SU-DHL-6 (cell line): ENCODE measurements at regions not wholly inside any gene's neighbourhood (a gene's known extent, or its start where the extent isn't known, plus 50 kb on each side); places are given as distances from the start of the nearest gene placed in this dataset.

Experiments
- H2AFZ ChIP-seq: fragments of 200-600 bp; sonication (generic); 2 replicates; pipeline ENCODE4 v1.6.1; 2014; ENCODE audit warnings: low read depth, mild to moderate bottlenecking, moderate library complexity, mixed read lengths, antibody characterized with exemption, low read length; ENCODE audit not compliant: severe bottlenecking
- H3F3A ChIP-seq: fragments of 200-600 bp; shearing (Covaris generic); 2 replicates; pipeline ENCODE4 v1.6.0; 2016; ENCODE audit warnings: antibody characterized with exemption, mild to moderate bottlenecking; ENCODE audit not compliant: insufficient read depth
- H3K27ac ChIP-seq: fragments of 200-600 bp; sonication (generic); 2 replicates; pipeline ENCODE4 v1.5.1; 2016; ENCODE audit warnings: low read depth, mild to moderate bottlenecking, low read length, moderate library complexity, mixed read lengths
- H3K27me3 ChIP-seq: fragments of 200-600 bp; sonication (generic), shearing (Covaris generic); 2 replicates; pipeline ENCODE4 v1.6.0; 2014; ENCODE audit warnings: mild to moderate bottlenecking, low read length
- H3K36me3 ChIP-seq: fragments of 200-600 bp; sonication (generic); 2 replicates; pipeline ENCODE4 v1.6.1; 2014; ENCODE audit warnings: mild to moderate bottlenecking, low read length, mixed read lengths
- H3K4me2 ChIP-seq: fragments of 300-600, 200-600 bp; shearing (Covaris generic), sonication (generic); 2 replicates; pipeline ENCODE4 v1.6.0; 2014; ENCODE audit warnings: low read length, low read depth, mild to moderate bottlenecking; ENCODE audit not compliant: poor library complexity, severe bottlenecking
- H3K4me3 ChIP-seq: fragments of 200-600 bp; sonication (generic); 2 replicates; pipeline ENCODE4 v1.5.1; 2014; ENCODE audit warnings: antibody characterized with exemption, low read length, mild to moderate bottlenecking, mixed read lengths; ENCODE audit not compliant: insufficient read depth, poor library complexity, severe bottlenecking
- H3K79me2 ChIP-seq: fragments of 200-600 bp; sonication (generic); 2 replicates; pipeline ENCODE4 v1.6.1; 2014; ENCODE audit warnings: mild to moderate bottlenecking, low read length, moderate library complexity; ENCODE audit not compliant: insufficient read depth
- H3K9ac ChIP-seq: fragments of 200-600 bp; sonication (generic); 2 replicates; pipeline ENCODE4 v1.7.0; 2014; ENCODE audit warnings: mild to moderate bottlenecking, low read length
- H3K9me2 ChIP-seq: fragments of 200-600 bp; sonication (generic); replicated peaks from 2 replicates; pipeline ENCODE4 v1.6.1; 2014; ENCODE audit warnings: low read length; ENCODE audit not compliant: insufficient read depth
- H3K9me3 ChIP-seq: fragments of 200-600 bp; sonication (generic); 2 replicates; pipeline ENCODE4 v1.6.1; 2014; ENCODE audit warnings: low read length, mixed read lengths; ENCODE audit not compliant: insufficient read depth
- H4K20me1 ChIP-seq: fragments of 200-600 bp; sonication (generic); 2 replicates; pipeline ENCODE4 v1.6.1; 2014; ENCODE audit warnings: low read depth, mild to moderate bottlenecking, antibody characterized with exemption, low read length, moderate library complexity, mixed read lengths
- EZH2phosphoT487 ChIP-seq: fragments of 200-600 bp; sonication (generic), shearing (Covaris generic); conservative IDR thresholded peaks from 2 replicates; pipeline ENCODE4 v1.6.1; 2018; ENCODE audit warnings: mild to moderate bottlenecking, antibody characterized with exemption, low read length, moderate library complexity, mixed read lengths
- TF ChIP-seq, protein P1 (sequence below): fragments of 200-600 bp; sonication (generic); IDR thresholded peaks from one replicate; pipeline ENCODE4 v1.5.1; 2017; ENCODE audit warnings: antibody characterized with exemption, mild to moderate bottlenecking, low read length, moderate library complexity; ENCODE audit not compliant: insufficient read depth, poor library complexity, severe bottlenecking

GRCh38 chr5:110258460-110259216, 467.8 kb downstream of the TMEM232 start:
- H3K27ac ChIP-seq, result no peak overlapping the region
- no peaks in the 10 kb centered on the region for H3K79me2 ChIP-seq
- no peaks in the 10 kb centered on the region for H3K36me3 ChIP-seq
- H3K9me3 ChIP-seq, result no peaks in the 10 kb centered on the region
- TF ChIP-seq EZH2phosphoT487, result no peak
- TF ChIP-seq, protein P1, sequence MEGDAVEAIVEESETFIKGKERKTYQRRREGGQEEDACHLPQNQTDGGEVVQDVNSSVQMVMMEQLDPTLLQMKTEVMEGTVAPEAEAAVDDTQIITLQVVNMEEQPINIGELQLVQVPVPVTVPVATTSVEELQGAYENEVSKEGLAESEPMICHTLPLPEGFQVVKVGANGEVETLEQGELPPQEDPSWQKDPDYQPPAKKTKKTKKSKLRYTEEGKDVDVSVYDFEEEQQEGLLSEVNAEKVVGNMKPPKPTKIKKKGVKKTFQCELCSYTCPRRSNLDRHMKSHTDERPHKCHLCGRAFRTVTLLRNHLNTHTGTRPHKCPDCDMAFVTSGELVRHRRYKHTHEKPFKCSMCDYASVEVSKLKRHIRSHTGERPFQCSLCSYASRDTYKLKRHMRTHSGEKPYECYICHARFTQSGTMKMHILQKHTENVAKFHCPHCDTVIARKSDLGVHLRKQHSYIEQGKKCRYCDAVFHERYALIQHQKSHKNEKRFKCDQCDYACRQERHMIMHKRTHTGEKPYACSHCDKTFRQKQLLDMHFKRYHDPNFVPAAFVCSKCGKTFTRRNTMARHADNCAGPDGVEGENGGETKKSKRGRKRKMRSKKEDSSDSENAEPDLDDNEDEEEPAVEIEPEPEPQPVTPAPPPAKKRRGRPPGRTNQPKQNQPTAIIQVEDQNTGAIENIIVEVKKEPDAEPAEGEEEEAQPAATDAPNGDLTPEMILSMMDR, result no peak
- H3K9me2 ChIP-seq, result no peaks in the 10 kb centered on the region
- H4K20me1 ChIP-seq, result no peaks in the 10 kb centered on the region
- no peak overlapping the region for H3K9ac ChIP-seq
- no peak overlapping the region for H3K4me2 ChIP-seq
- H2AFZ ChIP-seq, result no peak overlapping the region
- H3F3A ChIP-seq, result no peaks in the 10 kb centered on the region
- H3K27me3 ChIP-seq, result no peaks in the 10 kb centered on the region
- H3K4me3 ChIP-seq, result no peak overlapping the region

DNA sequence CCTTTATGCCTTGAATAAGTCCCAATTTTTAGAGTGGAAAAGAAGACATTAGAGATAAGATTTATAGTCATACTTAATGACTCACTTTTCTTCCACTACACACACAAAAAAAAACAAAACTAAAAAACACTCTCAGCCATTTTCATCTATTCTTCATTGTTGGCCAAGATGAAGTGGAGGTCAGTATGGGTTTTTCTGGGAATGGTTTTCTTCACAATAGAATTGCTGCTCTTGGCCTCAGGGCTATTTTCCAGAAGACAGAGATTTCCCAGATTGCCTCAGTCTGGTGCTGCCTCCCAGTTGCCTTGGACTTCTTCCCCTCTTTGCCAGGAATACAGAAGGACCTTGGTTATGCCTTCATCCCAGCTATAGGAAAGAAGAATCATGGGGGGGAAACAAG, 463.7 kb downstream of the TMEM232 start:
- Histone ChIP-seq H3F3A (no peaks in the 10 kb centered on the region), H3K36me3 (no peaks in the 10 kb centered on the region), H3K9me2 (no peaks in the 10 kb centered on the region)

GRCh38 chr5:110264661-110265060, 461.8 kb downstream of the TMEM232 start:
- H3K4me3 ChIP-seq, result no peak overlapping the region
- H3K9me3 ChIP-seq, result no peaks in the 10 kb centered on the region
- H4K20me1 ChIP-seq, result no peaks in the 10 kb centered on the region
- no peaks in the 10 kb centered on the region for H3F3A ChIP-seq
- no peaks in the 10 kb centered on the region for H3K36me3 ChIP-seq
- H3K27me3 ChIP-seq, result no peaks in the 10 kb centered on the region
- H2AFZ ChIP-seq, result no peak overlapping the region
- TF ChIP-seq EZH2phosphoT487, result no peak
- TF ChIP-seq, protein P1, result no peak
- no peaks in the 10 kb centered on the region for H3K9me2 ChIP-seq
- H3K27ac ChIP-seq, result no peak overlapping the region
- no peak overlapping the region for H3K4me2 ChIP-seq
- no peaks in the 10 kb centered on the region for H3K79me2 ChIP-seq
- H3K9ac ChIP-seq, result no peak overlapping the region

More for the DNA sequence above, 463.7 kb downstream of the TMEM232 start:
- Histone ChIP-seq H3K9me3 (no peaks in the 10 kb centered on the region), H3K27me3 (no peaks in the 10 kb centered on the region), H3K4me2 (no peak overlapping the region), H2AFZ (no peak overlapping the region), H3K79me2 (no peaks in the 10 kb centered on the region), H3K9ac (no peak overlapping the region), H3K4me3 (no peak overlapping the region), H4K20me1 (no peaks in the 10 kb centered on the region), H3K27ac (no peak overlapping the region)
- TF ChIP-seq, protein P1, result no peak
- no peak for TF ChIP-seq EZH2phosphoT487
